HEK293 (cell line): ENCODE measurements at regions not wholly inside any gene's neighbourhood (a gene's known extent, or its start where the extent isn't known, plus 50 kb on each side); places are given as distances from the start of the nearest gene placed in this dataset.

ENCODE experiments used
- EGR2 ChIP-seq: fragments of 450-650 bp; formaldehyde crosslinking; IDR thresholded peaks from 2 replicates; pipeline ENCODE4 v1.5.1; 2016; ENCODE audit warnings: low read depth, missing biosample characterization, missing genetic modification characterization
- GLI2 ChIP-seq: fragments of 450-650 bp; formaldehyde crosslinking; IDR thresholded peaks from 2 replicates; pipeline ENCODE4; 2017; ENCODE audit warnings: missing biosample characterization, missing genetic modification characterization, low read depth, borderline replicate concordance
- HOXD13 ChIP-seq: sonication (generic); formaldehyde crosslinking; IDR thresholded peaks from 2 replicates; pipeline ENCODE4 v1.8.0; 2022; ENCODE audit warnings: missing genetic modification reagents, borderline replicate concordance
- RBAK ChIP-seq: fragments of 450-650 bp; formaldehyde crosslinking; IDR thresholded peaks from 2 replicates; pipeline ENCODE4 v1.5.1; 2016; ENCODE audit warnings: missing biosample characterization, missing genetic modification characterization
- SALL2 ChIP-seq: fragments of 450-650 bp; formaldehyde crosslinking; IDR thresholded peaks from 2 replicates; pipeline ENCODE4 v1.5.0; 2017; ENCODE audit warnings: missing biosample characterization, mild to moderate bottlenecking, missing genetic modification characterization, borderline replicate concordance
- ZBTB1 ChIP-seq: fragments of 450-650 bp; formaldehyde crosslinking; IDR thresholded peaks from 2 replicates; pipeline ENCODE4 v1.5.1; 2016; ENCODE audit warnings: missing biosample characterization, missing genetic modification characterization
- ZBTB17 ChIP-seq: fragments of 450-650 bp; formaldehyde crosslinking; IDR thresholded peaks from 2 replicates; pipeline ENCODE4 v1.5.1; 2016; ENCODE audit warnings: missing biosample characterization, missing genetic modification characterization
- ZBTB26 ChIP-seq: fragments of 450-650 bp; formaldehyde crosslinking; optimal IDR thresholded peaks from 2 replicates; pipeline ENCODE3; 2016; ENCODE audit warnings: missing biosample characterization, mild to moderate bottlenecking, missing genetic modification characterization
- ZBTB44 ChIP-seq: fragments of 450-650 bp; IDR thresholded peaks from 2 replicates; pipeline ENCODE4 v1.5.1; 2018; ENCODE audit warnings: missing biosample characterization, mild to moderate bottlenecking, missing genetic modification characterization
- ZEB2 ChIP-seq: fragments of 450-650 bp; formaldehyde crosslinking; IDR thresholded peaks from 2 replicates; pipeline ENCODE4 v1.5.1; 2016; ENCODE audit warnings: missing biosample characterization, missing genetic modification characterization
- ZNF221 ChIP-seq: fragments of 450-650 bp; formaldehyde crosslinking; IDR thresholded peaks from 2 replicates; pipeline ENCODE4 v1.5.1; 2017; ENCODE audit warnings: missing biosample characterization, missing genetic modification characterization, borderline replicate concordance
- ZNF266 ChIP-seq: fragments of 450-650 bp; formaldehyde crosslinking; IDR thresholded peaks from 2 replicates; pipeline ENCODE4 v1.5.1; 2016; ENCODE audit warnings: missing biosample characterization, missing genetic modification characterization, low read depth
- ZNF280D ChIP-seq: fragments of 450-650 bp; formaldehyde crosslinking; IDR thresholded peaks from 2 replicates; pipeline ENCODE4 v1.5.1; 2016; ENCODE audit warnings: missing biosample characterization, missing genetic modification characterization
- ZNF350 ChIP-seq: fragments of 450-650 bp; formaldehyde crosslinking; IDR thresholded peaks from 2 replicates; pipeline ENCODE4 v1.5.0; 2017; ENCODE audit warnings: missing biosample characterization, mild to moderate bottlenecking, missing genetic modification characterization
- ZNF362 ChIP-seq: fragments of 450-650 bp; formaldehyde crosslinking; IDR thresholded peaks from 2 replicates; pipeline ENCODE4 v1.5.1; 2016; ENCODE audit warnings: missing biosample characterization, missing genetic modification characterization
- ZNF366 ChIP-seq: fragments of 450-650 bp; formaldehyde crosslinking; conservative IDR thresholded peaks from 2 replicates; pipeline ENCODE4 v1.5.1; 2016; ENCODE audit warnings: missing biosample characterization, missing genetic modification characterization
- ZNF514 ChIP-seq: fragments of 450-650 bp; formaldehyde crosslinking; IDR thresholded peaks from 2 replicates; pipeline ENCODE4 v1.5.1; 2016; ENCODE audit warnings: missing biosample characterization, missing genetic modification characterization
- ZNF560 ChIP-seq: fragments of 450-650 bp; formaldehyde crosslinking; IDR thresholded peaks from 2 replicates; pipeline ENCODE4 v1.5.1; 2017; ENCODE audit warnings: missing biosample characterization, missing genetic modification characterization, borderline replicate concordance
- ZNF623 ChIP-seq: fragments of 450-650 bp; formaldehyde crosslinking; IDR thresholded peaks from 2 replicates; pipeline ENCODE4 v1.5.1; 2016; ENCODE audit warnings: missing biosample characterization, missing genetic modification characterization
- ZNF624 ChIP-seq: fragments of 450-650 bp; formaldehyde crosslinking; IDR thresholded peaks from 2 replicates; pipeline ENCODE4 v1.5.1; 2017; ENCODE audit warnings: missing biosample characterization, missing genetic modification characterization
- ZNF645 ChIP-seq: fragments of 450-650 bp; formaldehyde crosslinking; IDR thresholded peaks from 2 replicates; pipeline ENCODE4; 2016; ENCODE audit warnings: missing biosample characterization, missing genetic modification characterization
- ZNF658 ChIP-seq: fragments of 450-650 bp; formaldehyde crosslinking; IDR thresholded peaks from 2 replicates; pipeline ENCODE4; 2016; ENCODE audit warnings: missing biosample characterization, missing genetic modification characterization
- ZNF660 ChIP-seq: fragments of 450-650 bp; IDR thresholded peaks from 2 replicates; pipeline ENCODE4 v1.5.1; 2018; ENCODE audit warnings: missing biosample characterization, mild to moderate bottlenecking, missing genetic modification characterization
- ZNF664 ChIP-seq: fragments of 450-650 bp; formaldehyde crosslinking; IDR thresholded peaks from 2 replicates; pipeline ENCODE4 v1.5.1; 2016; ENCODE audit warnings: missing biosample characterization, missing genetic modification characterization
- ZNF776 ChIP-seq: fragments of 450-650 bp; formaldehyde crosslinking; IDR thresholded peaks from 2 replicates; pipeline ENCODE4 v1.5.0; 2017; ENCODE audit warnings: missing biosample characterization, missing genetic modification characterization, borderline replicate concordance
- ZNF791 ChIP-seq: fragments of 450-650 bp; formaldehyde crosslinking; IDR thresholded peaks from 2 replicates; pipeline ENCODE4 v1.5.1; 2016; ENCODE audit warnings: missing biosample characterization, missing genetic modification characterization
- TF ChIP-seq, protein P1 (sequence below): fragments of 450-650 bp; formaldehyde crosslinking; IDR thresholded peaks from 2 replicates; pipeline ENCODE4 v1.5.0; 2017; ENCODE audit warnings: missing biosample characterization, missing genetic modification characterization, borderline replicate concordance
- TF ChIP-seq, protein P2 (sequence below): IDR thresholded peaks from 2 replicates; pipeline ENCODE4 v1.6.1; 2011; ENCODE audit warnings: mild to moderate bottlenecking, low read depth, low read length, borderline replicate concordance

DNA sequence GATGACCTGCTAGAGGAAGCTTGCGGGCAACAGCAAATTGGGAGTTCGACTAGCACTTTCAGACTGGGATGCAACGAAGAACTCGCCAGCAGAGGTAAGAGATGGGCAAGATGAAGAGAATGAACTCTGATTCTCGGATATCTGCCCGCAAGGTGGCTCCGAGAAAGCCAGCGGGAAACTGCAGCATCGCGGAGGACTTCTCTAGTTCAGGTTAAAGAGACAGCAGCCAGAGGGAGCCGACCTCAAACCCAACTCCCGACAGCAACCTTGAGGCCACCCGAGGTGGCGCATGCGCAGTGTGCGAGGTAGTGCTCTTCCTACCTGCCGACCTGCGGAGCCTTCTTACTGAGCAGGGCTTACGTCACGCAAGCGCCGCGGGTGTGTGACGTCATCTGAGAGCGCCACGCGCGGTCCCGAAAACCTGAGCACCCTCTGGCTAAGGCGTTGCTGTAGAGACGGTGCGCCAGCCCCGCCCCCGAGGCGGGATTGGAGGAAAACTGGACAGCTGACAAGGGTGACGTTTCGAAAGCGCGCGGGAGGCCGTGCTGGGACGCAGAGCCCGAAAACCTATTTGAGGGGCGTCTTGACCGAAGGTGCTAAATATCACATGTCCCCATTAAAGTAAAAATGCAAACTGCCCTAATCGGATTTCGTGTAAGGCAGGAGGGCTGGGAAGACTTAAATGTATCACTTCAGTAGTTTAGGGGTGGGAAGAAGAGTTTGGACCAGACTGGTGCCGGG lies 110.5 kb upstream of the SLC25A33 start (continued):
- TF ChIP-seq, protein P1, sequence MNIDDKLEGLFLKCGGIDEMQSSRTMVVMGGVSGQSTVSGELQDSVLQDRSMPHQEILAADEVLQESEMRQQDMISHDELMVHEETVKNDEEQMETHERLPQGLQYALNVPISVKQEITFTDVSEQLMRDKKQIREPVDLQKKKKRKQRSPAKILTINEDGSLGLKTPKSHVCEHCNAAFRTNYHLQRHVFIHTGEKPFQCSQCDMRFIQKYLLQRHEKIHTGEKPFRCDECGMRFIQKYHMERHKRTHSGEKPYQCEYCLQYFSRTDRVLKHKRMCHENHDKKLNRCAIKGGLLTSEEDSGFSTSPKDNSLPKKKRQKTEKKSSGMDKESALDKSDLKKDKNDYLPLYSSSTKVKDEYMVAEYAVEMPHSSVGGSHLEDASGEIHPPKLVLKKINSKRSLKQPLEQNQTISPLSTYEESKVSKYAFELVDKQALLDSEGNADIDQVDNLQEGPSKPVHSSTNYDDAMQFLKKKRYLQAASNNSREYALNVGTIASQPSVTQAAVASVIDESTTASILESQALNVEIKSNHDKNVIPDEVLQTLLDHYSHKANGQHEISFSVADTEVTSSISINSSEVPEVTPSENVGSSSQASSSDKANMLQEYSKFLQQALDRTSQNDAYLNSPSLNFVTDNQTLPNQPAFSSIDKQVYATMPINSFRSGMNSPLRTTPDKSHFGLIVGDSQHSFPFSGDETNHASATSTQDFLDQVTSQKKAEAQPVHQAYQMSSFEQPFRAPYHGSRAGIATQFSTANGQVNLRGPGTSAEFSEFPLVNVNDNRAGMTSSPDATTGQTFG (tag by site-specific recombination) = no peak
- TF ChIP-seq ZNF280D (tag by site-specific recombination) = no peak
- peak; percentile 51; the same call in 1 of the 2 replicates for TF ChIP-seq ZNF660 (tag by site-specific recombination)
- TF ChIP-seq ZNF791 (tag by site-specific recombination) = no peak
- TF ChIP-seq ZBTB44 (tag by site-specific recombination) = no peak
- TF ChIP-seq ZNF624 = no peak
- TF ChIP-seq ZNF362 = no peak
- TF ChIP-seq ZNF645 = no peak
- TF ChIP-seq ZNF623 (tag by site-specific recombination) = no peak
- peak; percentile 97 for TF ChIP-seq ZEB2 (tag by site-specific recombination)
- TF ChIP-seq ZNF350 (tag by site-specific recombination) = no peak
- TF ChIP-seq ZNF266 = no peak
- TF ChIP-seq ZBTB17 (tag by site-specific recombination) = peak; percentile 94
- no peak for TF ChIP-seq ZNF658 (tag by site-specific recombination)
- TF ChIP-seq ZBTB1 = no peak
- TF ChIP-seq, protein P2, sequence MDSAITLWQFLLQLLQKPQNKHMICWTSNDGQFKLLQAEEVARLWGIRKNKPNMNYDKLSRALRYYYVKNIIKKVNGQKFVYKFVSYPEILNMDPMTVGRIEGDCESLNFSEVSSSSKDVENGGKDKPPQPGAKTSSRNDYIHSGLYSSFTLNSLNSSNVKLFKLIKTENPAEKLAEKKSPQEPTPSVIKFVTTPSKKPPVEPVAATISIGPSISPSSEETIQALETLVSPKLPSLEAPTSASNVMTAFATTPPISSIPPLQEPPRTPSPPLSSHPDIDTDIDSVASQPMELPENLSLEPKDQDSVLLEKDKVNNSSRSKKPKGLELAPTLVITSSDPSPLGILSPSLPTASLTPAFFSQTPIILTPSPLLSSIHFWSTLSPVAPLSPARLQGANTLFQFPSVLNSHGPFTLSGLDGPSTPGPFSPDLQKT = no peak
- no peak for TF ChIP-seq SALL2 (tag by site-specific recombination)
- TF ChIP-seq ZBTB26 (tag by site-specific recombination) = peak; percentile 94
- TF ChIP-seq ZNF514 (tag by site-specific recombination) = no peak
- TF ChIP-seq EGR2 (tag by site-specific recombination) = no peak
- TF ChIP-seq ZNF366 (tag by site-specific recombination) = no peak
- TF ChIP-seq ZNF221 = no peak
- no peak for TF ChIP-seq GLI2 (tag by site-specific recombination)
- no peak for TF ChIP-seq ZNF664 (tag by site-specific recombination)
- no peak for TF ChIP-seq ZNF560 (tag by site-specific recombination)
- no peak for TF ChIP-seq HOXD13 (CRISPR knock-in tag)
- no peak for TF ChIP-seq ZNF776 (tag by site-specific recombination)
- TF ChIP-seq RBAK (tag by site-specific recombination) = no peak
